ENCODE measurements at regions not wholly inside any gene's neighbourhood (a gene's known extent, or its start where the extent isn't known, plus 50 kb on each side); places are given as distances from the start of the nearest gene placed in this dataset.

DNA sequence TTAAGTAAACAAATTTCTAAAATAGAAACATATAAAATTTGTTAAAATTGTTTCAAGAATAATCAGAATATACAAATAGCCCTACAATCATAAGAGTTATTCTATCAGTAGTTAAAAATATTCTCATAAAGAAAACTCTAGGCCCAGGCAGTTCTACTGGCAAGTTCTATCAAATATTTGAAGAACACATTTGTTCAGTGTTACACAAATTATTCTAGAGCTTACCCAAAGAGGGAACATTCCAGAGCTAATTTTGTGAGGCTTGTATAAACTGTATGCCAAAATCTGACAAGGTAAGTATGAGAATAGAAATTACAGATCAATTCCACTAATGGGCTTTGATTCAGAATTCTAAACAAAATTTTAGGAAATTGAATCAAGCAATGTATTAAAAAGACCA, 166.8 kb upstream of the FOXN2 start:
- H3K36me3 Mint-ChIP-seq: no peaks in the 10 kb centered on the region
- H3K27me3 Mint-ChIP-seq (ENCODE audit: low read depth): no peaks in the 10 kb centered on the region
- H3K9me3 Mint-ChIP-seq: peaks cover 10% of the 10 kb centered on the region
- H3K4me1 Mint-ChIP-seq: no peaks in the 10 kb centered on the region
- no peak overlapping the region for H3K27ac Mint-ChIP-seq
- no peak overlapping the region for H3K4me3 Mint-ChIP-seq
- DNase-seq (ENCODE audit: low spot score in 2 of 2, unreplicated experiment in 2 of 2): no peak
- TF ChIP-seq, protein P1, sequence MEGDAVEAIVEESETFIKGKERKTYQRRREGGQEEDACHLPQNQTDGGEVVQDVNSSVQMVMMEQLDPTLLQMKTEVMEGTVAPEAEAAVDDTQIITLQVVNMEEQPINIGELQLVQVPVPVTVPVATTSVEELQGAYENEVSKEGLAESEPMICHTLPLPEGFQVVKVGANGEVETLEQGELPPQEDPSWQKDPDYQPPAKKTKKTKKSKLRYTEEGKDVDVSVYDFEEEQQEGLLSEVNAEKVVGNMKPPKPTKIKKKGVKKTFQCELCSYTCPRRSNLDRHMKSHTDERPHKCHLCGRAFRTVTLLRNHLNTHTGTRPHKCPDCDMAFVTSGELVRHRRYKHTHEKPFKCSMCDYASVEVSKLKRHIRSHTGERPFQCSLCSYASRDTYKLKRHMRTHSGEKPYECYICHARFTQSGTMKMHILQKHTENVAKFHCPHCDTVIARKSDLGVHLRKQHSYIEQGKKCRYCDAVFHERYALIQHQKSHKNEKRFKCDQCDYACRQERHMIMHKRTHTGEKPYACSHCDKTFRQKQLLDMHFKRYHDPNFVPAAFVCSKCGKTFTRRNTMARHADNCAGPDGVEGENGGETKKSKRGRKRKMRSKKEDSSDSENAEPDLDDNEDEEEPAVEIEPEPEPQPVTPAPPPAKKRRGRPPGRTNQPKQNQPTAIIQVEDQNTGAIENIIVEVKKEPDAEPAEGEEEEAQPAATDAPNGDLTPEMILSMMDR (IDR thresholded peaks at IDR 0.05; ENCODE audit: unreplicated experiment): no peak

DNA sequence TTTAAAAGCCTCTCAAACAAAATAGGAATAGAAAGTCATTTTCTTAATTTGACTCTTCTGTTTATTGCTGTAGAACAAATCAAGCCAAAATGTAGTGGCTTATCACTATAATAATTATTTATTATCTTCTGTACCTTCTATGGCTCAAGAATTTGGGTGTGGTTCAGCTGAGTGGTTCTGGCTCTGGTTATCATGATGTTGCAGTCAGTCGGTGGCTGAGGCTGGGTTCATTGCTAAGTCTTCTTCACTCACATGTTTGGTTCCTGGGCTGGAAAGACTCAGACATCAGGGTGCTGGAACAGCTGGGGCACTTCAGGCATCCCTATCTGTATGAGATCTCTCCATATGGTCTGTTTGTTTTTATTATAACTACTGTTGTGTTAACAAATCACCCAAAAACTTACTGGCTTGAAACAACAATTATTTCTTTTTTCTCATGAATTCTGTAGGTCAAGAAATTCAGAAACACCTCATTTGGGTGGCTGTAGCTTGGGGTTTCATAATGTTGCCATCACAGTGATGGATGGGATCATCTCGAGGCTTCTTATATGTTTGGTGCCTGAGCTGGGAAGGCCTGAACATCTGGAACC, 165.5 kb upstream of the FOXN2 start:
- Mint-ChIP-seq H3K4me3 (no peak overlapping the region), H3K36me3 (no peaks in the 10 kb centered on the region), H3K27ac (no peak overlapping the region), H3K4me1 (no peaks in the 10 kb centered on the region), H3K27me3 (ENCODE audit: low read depth) (no peaks in the 10 kb centered on the region), H3K9me3 (peaks cover 5% of the 10 kb centered on the region)
- no peak for DNase-seq (ENCODE audit: low spot score in 2 of 2, unreplicated experiment in 2 of 2)
- TF ChIP-seq, protein P1 (IDR thresholded peaks at IDR 0.05; ENCODE audit: unreplicated experiment): no peak

GRCh38 chr2:48157150-48157549, 157.3 kb upstream of the FOXN2 start:
- peaks cover 5% of the 10 kb centered on the region for H3K36me3 Mint-ChIP-seq
- H3K27me3 Mint-ChIP-seq (ENCODE audit: low read depth): no peaks in the 10 kb centered on the region
- H3K4me1 Mint-ChIP-seq: no peaks in the 10 kb centered on the region
- no peak overlapping the region for H3K4me3 Mint-ChIP-seq
- DNase-seq (ENCODE audit: low spot score in 2 of 2, unreplicated experiment in 2 of 2): no peak
- TF ChIP-seq, protein P1 (IDR thresholded peaks at IDR 0.05; ENCODE audit: unreplicated experiment): no peak
- H3K27ac Mint-ChIP-seq: no peak overlapping the region
- peaks cover 51% of the 10 kb centered on the region for H3K9me3 Mint-ChIP-seq

- H3K4me3 Mint-ChIP-seq: no peak overlapping the region
- no peak overlapping the region for H3K27ac Mint-ChIP-seq
- no peaks in the 10 kb centered on the region for H3K27me3 Mint-ChIP-seq (ENCODE audit: low read depth)
- TF ChIP-seq, protein P1 (IDR thresholded peaks at IDR 0.05; ENCODE audit: unreplicated experiment): no peak
- peaks cover 49% of the 10 kb centered on the region for H3K9me3 Mint-ChIP-seq
- DNase-seq (ENCODE audit: low spot score in 2 of 2, unreplicated experiment in 2 of 2): no peak
- H3K4me1 Mint-ChIP-seq: no peaks in the 10 kb centered on the region
- H3K36me3 Mint-ChIP-seq: peaks cover 4% of the 10 kb centered on the region
These were observed 152.9 kb upstream of the FOXN2 start for GRCh38 chr2:48161628-48162027.

DNA sequence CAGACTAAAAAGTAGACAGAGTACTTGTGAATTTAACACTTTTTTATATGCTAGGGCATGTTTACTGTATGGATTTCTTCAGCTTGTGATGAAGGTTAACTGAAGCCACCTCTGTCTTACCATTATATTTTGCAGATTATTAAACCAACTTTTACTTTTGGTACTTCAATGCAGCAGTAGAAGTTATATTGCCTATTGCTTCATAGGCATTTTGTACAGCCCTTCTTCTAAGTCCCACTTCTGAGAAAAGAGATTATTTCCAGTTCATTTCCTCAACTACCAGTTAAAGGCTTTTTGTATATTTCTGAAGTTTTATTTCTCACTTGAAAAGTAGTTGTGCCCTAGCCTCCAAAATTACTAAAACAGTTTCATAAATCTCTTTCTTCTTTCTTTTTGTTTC, 151.7 kb upstream of the FOXN2 start:
- TF ChIP-seq, protein P1 (IDR thresholded peaks at IDR 0.05; ENCODE audit: unreplicated experiment): no peak
- no peaks in the 10 kb centered on the region for H3K36me3 Mint-ChIP-seq
- no peak for DNase-seq (ENCODE audit: low spot score in 2 of 2, unreplicated experiment in 2 of 2)
- H3K27ac Mint-ChIP-seq: no peak overlapping the region
- H3K27me3 Mint-ChIP-seq (ENCODE audit: low read depth): no peaks in the 10 kb centered on the region
- no peaks in the 10 kb centered on the region for H3K4me1 Mint-ChIP-seq
- peaks cover 49% of the 10 kb centered on the region for H3K9me3 Mint-ChIP-seq
- no peak overlapping the region for H3K4me3 Mint-ChIP-seq
